ENCODE measurements at regions not wholly inside any gene's neighbourhood (a gene's known extent, or its start where the extent isn't known, plus 50 kb on each side); places are given as distances from the start of the nearest gene placed in this dataset.

DNA sequence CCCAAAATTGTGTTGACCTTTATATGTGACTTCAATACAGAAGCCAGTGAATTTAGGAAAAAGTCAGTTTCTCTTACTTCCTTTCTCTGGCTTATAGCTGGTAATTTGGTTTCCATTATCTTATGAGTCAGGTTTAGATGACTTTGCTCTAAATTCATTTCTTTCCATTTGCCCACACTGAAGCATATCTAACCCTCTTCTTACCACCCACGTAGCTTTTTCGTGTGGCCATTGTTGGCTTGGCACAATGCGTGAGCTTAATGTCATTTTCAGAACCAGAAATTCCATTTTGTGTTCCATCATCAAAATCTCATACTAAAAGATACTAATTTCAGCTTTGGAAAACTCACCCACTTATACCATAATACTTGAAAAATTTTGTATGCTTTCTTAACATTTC lies 271.2 kb downstream of the INHBA start:
- H3K4me3 ChIP-seq (ENCODE audit: low read depth in 1 of 3, low read length in 3 of 3) = no peak overlapping the region
- H3K9ac ChIP-seq (ENCODE audit: low read depth in 1 of 2, low read length in 2 of 2) = no peak overlapping the region
- H3K4me1 ChIP-seq (ENCODE audit: control insufficient read depth in 4 of 4, insufficient read depth in 4 of 4, low read length in 3 of 4) = peaks cover 0 to under 1% (median 0%) of the 10 kb centered on the region in 4 donors
- no peak for TF ChIP-seq EGR1 (IDR thresholded peaks at IDR 0.05; ENCODE audit: low read depth in 2 of 2)
- TF ChIP-seq, protein P1, sequence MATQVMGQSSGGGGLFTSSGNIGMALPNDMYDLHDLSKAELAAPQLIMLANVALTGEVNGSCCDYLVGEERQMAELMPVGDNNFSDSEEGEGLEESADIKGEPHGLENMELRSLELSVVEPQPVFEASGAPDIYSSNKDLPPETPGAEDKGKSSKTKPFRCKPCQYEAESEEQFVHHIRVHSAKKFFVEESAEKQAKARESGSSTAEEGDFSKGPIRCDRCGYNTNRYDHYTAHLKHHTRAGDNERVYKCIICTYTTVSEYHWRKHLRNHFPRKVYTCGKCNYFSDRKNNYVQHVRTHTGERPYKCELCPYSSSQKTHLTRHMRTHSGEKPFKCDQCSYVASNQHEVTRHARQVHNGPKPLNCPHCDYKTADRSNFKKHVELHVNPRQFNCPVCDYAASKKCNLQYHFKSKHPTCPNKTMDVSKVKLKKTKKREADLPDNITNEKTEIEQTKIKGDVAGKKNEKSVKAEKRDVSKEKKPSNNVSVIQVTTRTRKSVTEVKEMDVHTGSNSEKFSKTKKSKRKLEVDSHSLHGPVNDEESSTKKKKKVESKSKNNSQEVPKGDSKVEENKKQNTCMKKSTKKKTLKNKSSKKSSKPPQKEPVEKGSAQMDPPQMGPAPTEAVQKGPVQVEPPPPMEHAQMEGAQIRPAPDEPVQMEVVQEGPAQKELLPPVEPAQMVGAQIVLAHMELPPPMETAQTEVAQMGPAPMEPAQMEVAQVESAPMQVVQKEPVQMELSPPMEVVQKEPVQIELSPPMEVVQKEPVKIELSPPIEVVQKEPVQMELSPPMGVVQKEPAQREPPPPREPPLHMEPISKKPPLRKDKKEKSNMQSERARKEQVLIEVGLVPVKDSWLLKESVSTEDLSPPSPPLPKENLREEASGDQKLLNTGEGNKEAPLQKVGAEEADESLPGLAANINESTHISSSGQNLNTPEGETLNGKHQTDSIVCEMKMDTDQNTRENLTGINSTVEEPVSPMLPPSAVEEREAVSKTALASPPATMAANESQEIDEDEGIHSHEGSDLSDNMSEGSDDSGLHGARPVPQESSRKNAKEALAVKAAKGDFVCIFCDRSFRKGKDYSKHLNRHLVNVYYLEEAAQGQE (IDR thresholded peaks at IDR 0.05) = no peak
- TF ChIP-seq NR2F2 (IDR thresholded peaks at IDR 0.05) = no peak
- no peak for TF ChIP-seq YY1 (IDR thresholded peaks at IDR 0.05)
- TF ChIP-seq HNF4G (IDR thresholded peaks at IDR 0.05) = no peak
- TF ChIP-seq, protein P2, sequence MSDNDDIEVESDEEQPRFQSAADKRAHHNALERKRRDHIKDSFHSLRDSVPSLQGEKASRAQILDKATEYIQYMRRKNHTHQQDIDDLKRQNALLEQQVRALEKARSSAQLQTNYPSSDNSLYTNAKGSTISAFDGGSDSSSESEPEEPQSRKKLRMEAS (IDR thresholded peaks at IDR 0.05) = no peak
- no peak for TF ChIP-seq FOXA1 (IDR thresholded peaks at IDR 0.05)
- TF ChIP-seq RXRA (IDR thresholded peaks at IDR 0.05) = no peak
- no peak for TF ChIP-seq SP1 (IDR thresholded peaks at IDR 0.05)
- no peak for TF ChIP-seq TAF1 (conservative IDR thresholded peaks at IDR 0.05)
- TF ChIP-seq, protein P3, sequence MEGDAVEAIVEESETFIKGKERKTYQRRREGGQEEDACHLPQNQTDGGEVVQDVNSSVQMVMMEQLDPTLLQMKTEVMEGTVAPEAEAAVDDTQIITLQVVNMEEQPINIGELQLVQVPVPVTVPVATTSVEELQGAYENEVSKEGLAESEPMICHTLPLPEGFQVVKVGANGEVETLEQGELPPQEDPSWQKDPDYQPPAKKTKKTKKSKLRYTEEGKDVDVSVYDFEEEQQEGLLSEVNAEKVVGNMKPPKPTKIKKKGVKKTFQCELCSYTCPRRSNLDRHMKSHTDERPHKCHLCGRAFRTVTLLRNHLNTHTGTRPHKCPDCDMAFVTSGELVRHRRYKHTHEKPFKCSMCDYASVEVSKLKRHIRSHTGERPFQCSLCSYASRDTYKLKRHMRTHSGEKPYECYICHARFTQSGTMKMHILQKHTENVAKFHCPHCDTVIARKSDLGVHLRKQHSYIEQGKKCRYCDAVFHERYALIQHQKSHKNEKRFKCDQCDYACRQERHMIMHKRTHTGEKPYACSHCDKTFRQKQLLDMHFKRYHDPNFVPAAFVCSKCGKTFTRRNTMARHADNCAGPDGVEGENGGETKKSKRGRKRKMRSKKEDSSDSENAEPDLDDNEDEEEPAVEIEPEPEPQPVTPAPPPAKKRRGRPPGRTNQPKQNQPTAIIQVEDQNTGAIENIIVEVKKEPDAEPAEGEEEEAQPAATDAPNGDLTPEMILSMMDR (IDR thresholded peaks at IDR 0.05; ENCODE audit: low read depth, low read length, missing input control) = no peak
- H3K9me3 ChIP-seq (ENCODE audit: control insufficient read depth in 4 of 4, low read length in 3 of 4) = no peaks in the 10 kb centered on the region
- no peaks in the 10 kb centered on the region for H3K36me3 ChIP-seq (ENCODE audit: control insufficient read depth in 4 of 4, insufficient read depth in 3 of 4, low read depth in 1 of 4, low read length in 3 of 4)
- DNase-seq (ENCODE audit: low spot score) = no peak
- 93% methylated on average over 3 of the region's 3 CpGs for WGBS
- no peaks in the 10 kb centered on the region for H3K27me3 ChIP-seq (ENCODE audit: control insufficient read depth in 4 of 4, insufficient read depth in 4 of 4, low read length in 3 of 4)
- no peak overlapping the region for H3K27ac ChIP-seq (ENCODE audit: low read depth in 1 of 2, low read length in 2 of 2)

DNA sequence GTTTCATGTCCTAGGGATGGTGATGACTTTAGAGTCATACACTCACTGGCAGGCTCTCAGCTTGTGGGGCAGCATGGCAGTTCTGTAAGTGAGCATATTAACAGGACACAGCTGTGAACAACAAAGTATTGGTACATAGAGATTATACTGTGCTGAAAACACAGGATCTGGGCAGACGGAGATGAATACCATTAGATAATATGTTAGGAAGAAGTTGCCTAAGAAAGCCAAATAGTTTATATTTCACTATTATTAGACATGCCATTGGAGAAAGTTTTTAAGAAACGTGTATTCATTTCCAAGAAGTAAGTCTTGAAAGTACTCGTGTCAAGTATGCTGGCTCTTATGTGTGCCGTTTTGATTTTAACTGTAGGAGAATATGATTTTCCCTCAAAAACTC lies 274.5 kb downstream of the INHBA start:
- H3K27ac ChIP-seq (ENCODE audit: low read depth in 1 of 2, low read length in 2 of 2) = no peak overlapping the region

DNA sequence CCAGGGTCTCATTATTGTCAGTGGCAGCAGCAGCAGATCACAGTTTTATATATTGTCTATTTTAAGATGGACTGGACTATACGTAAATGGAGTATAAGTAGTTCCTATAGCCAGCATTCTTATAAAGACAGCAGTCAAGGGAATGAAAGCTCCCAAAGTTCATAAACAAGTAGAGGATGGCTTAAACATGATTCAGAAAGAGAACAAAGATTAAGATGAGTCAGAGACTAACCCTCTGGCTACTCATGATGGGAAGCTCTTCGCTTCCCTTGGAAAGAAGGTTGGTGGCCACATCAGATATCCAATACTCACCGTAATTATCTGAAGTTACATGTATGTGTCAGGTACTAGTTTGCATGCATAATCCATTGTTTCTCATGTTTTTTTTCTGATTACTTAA lies 277.0 kb downstream of the INHBA start:
- no peak for DNase-seq (ENCODE audit: low spot score)
- Histone ChIP-seq H3K4me3 (ENCODE audit: low read depth in 1 of 3, low read length in 3 of 3) (no peak overlapping the region), H3K27ac (ENCODE audit: low read depth in 1 of 2, low read length in 2 of 2) (no peak overlapping the region), H3K4me1 (ENCODE audit: control insufficient read depth in 4 of 4, insufficient read depth in 4 of 4, low read length in 3 of 4) (no peaks in the 10 kb centered on the region), H3K36me3 (ENCODE audit: control insufficient read depth in 4 of 4, insufficient read depth in 3 of 4, low read depth in 1 of 4, low read length in 3 of 4) (no peaks in the 10 kb centered on the region), H3K9me3 (ENCODE audit: control insufficient read depth in 4 of 4, low read length in 3 of 4) (no peaks in the 10 kb centered on the region), H3K9ac (ENCODE audit: low read depth in 1 of 2, low read length in 2 of 2) (no peak overlapping the region), H3K27me3 (ENCODE audit: control insufficient read depth in 4 of 4, insufficient read depth in 4 of 4, low read length in 3 of 4) (no peaks in the 10 kb centered on the region)
- 95% methylated on average over 3 of the region's 3 CpGs for WGBS
- TF ChIP-seq SP1 (IDR thresholded peaks at IDR 0.05) (no peak), TAF1 (conservative IDR thresholded peaks at IDR 0.05) (no peak), FOXA2 (IDR thresholded peaks at IDR 0.05) (no peak), HNF4A (conservative IDR thresholded peaks at IDR 0.05) (no peak), EGR1 (IDR thresholded peaks at IDR 0.05; ENCODE audit: low read depth in 2 of 2) (no peak)
- TF ChIP-seq, protein P1 (IDR thresholded peaks at IDR 0.05) = no peak
- TF ChIP-seq, protein P4, sequence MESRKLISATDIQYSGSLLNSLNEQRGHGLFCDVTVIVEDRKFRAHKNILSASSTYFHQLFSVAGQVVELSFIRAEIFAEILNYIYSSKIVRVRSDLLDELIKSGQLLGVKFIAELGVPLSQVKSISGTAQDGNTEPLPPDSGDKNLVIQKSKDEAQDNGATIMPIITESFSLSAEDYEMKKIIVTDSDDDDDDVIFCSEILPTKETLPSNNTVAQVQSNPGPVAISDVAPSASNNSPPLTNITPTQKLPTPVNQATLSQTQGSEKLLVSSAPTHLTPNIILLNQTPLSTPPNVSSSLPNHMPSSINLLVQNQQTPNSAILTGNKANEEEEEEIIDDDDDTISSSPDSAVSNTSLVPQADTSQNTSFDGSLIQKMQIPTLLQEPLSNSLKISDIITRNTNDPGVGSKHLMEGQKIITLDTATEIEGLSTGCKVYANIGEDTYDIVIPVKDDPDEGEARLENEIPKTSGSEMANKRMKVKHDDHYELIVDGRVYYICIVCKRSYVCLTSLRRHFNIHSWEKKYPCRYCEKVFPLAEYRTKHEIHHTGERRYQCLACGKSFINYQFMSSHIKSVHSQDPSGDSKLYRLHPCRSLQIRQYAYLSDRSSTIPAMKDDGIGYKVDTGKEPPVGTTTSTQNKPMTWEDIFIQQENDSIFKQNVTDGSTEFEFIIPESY (IDR thresholded peaks at IDR 0.05) = no peak
- TF ChIP-seq, protein P3 (IDR thresholded peaks at IDR 0.05; ENCODE audit: low read depth, low read length, missing input control) = no peak

More for the DNA sequence above, 274.5 kb downstream of the INHBA start:
- 84% methylated on average over 4 of the region's 4 CpGs for WGBS
- Histone ChIP-seq H3K4me3 (ENCODE audit: low read depth in 1 of 3, low read length in 3 of 3) (no peak overlapping the region), H3K27me3 (ENCODE audit: control insufficient read depth in 4 of 4, insufficient read depth in 4 of 4, low read length in 3 of 4) (no peaks in the 10 kb centered on the region), H3K4me1 (ENCODE audit: control insufficient read depth in 4 of 4, insufficient read depth in 4 of 4, low read length in 3 of 4) (no peaks in the 10 kb centered on the region), H3K36me3 (ENCODE audit: control insufficient read depth in 4 of 4, insufficient read depth in 3 of 4, low read depth in 1 of 4, low read length in 3 of 4) (no peaks in the 10 kb centered on the region), H3K9ac (ENCODE audit: low read depth in 1 of 2, low read length in 2 of 2) (no peak overlapping the region), H3K9me3 (ENCODE audit: control insufficient read depth in 4 of 4, low read length in 3 of 4) (no peaks in the 10 kb centered on the region)
- DNase-seq (ENCODE audit: low spot score) = no peak
- TF ChIP-seq HNF4G (IDR thresholded peaks at IDR 0.05) = no peak

All from liver (tissue), 8 donors.